GM12874 (cell line): ENCODE measurements at regions not wholly inside any gene's neighbourhood (a gene's known extent, or its start where the extent isn't known, plus 50 kb on each side); places are given as distances from the start of the nearest gene placed in this dataset.

Source experiments
- CTCF ChIP-seq: IDR thresholded peaks from 2 replicates; pipeline ENCODE4 v1.5.1; 2011; ENCODE audit warnings: low read depth, mild to moderate bottlenecking, control low read depth, low read length, moderate library complexity; ENCODE audit not compliant: insufficient read depth

- TF ChIP-seq CTCF, result no peak
These were observed 250.8 kb downstream of the EN1 start for GRCh38 chr2:118596620-118597019.

- no peak for TF ChIP-seq CTCF
These were observed 254.2 kb downstream of the EN1 start for GRCh38 chr2:118593257-118593656.

- no peak for TF ChIP-seq CTCF
These were observed 256.2 kb downstream of the EN1 start for GRCh38 chr2:118591223-118591622.

- TF ChIP-seq CTCF, result no peak
These were observed 257.7 kb downstream of the EN1 start for GRCh38 chr2:118589721-118590120.

- TF ChIP-seq CTCF, result no peak
These were observed 258.6 kb downstream of the EN1 start for GRCh38 chr2:118588850-118589249.

- TF ChIP-seq CTCF, result no peak
These were observed 261.1 kb downstream of the EN1 start for GRCh38 chr2:118586312-118586711.

GRCh38 chr2:118584877-118585276 lies 262.6 kb downstream of the EN1 start:
- no peak for TF ChIP-seq CTCF

GRCh38 chr2:118584062-118584749 lies 263.2 kb downstream of the EN1 start:
- TF ChIP-seq CTCF, result no peak
